HepG2 (cell line): ENCODE measurements at regions not wholly inside any gene's neighbourhood (a gene's known extent, or its start where the extent isn't known, plus 50 kb on each side); places are given as distances from the start of the nearest gene placed in this dataset.

Experiments used
- ATAC-seq: fragments of 200-7000 bp; cut with Tn5 transposase; 3 replicates; pipeline ENCODE4 v1.9.1; 2020; ENCODE audit warnings: mild to moderate bottlenecking, moderate library complexity
- BruUV-seq: library from RNA; stranded (reverse); fragments of 400-500 nt; replicated peaks from 2 replicates; lab custom pipeline; 2021; lab: Mats Ljungman, UMichigan
- CTCF ChIA-PET: fragments of 300-600 bp; formaldehyde crosslinking; extraction: SDS; loops from one replicate; lab custom pipeline; 2021; ENCODE audit warnings: low total read pairs, inconsistent platforms, low intra/inter-chr PET ratio; lab: Yijun Ruan, JAX
- POLR2A ChIA-PET: fragments of 350-600 bp; sonication (Branson Sonifier 250); formaldehyde crosslinking; loops from one replicate; lab custom pipeline; 2020; ENCODE audit warnings: antibody characterized with exemption, inconsistent platforms; lab: Yijun Ruan, JAX
- DNase-seq: peaks from one replicate; pipeline ENCODE4 v3.0.0-alpha.2; 2015; ENCODE audit warnings: low spot score
- FAIRE-seq: peaks from 3 replicates; lab custom pipeline; 2011; peaks lifted over from hg19 to GRCh38; lab: Jason Lieb, UNC
- H2AFZ ChIP-seq: one replicate; pipeline ENCODE4 v1.6.1; 2011; ENCODE audit warnings: low read length, inconsistent platforms
- H3K27ac ChIP-seq: fragments of 300-600 bp; 3 replicates; pipeline ENCODE4 v1.8.0; 2011; ENCODE audit warnings: mixed run types, mild to moderate bottlenecking, mixed read lengths, low read length, inconsistent platforms; ENCODE audit not compliant: insufficient read depth; ENCODE audit errors: extremely low read length
- H3K27me3 ChIP-seq, 2 experiments: fragments of 200-600 bp in 1 of 2; 2 replicates in 1 of 2; 3 replicates in 1 of 2; pipeline versions ENCODE4 v1.6.0 to v1.8.0; 2011; ENCODE audit warnings: low read length in 2 of 2, mild to moderate bottlenecking in 2 of 2, moderate library complexity in 2 of 2, inconsistent platforms in 1 of 2; ENCODE audit not compliant: insufficient read depth in 2 of 2, control insufficient read depth in 1 of 2
- H3K36me3 ChIP-seq, 2 experiments: fragments of 200-600 bp in 1 of 2; replicated peaks in 1 of 2; 2 replicates in 1 of 2; 3 replicates in 1 of 2; pipeline versions ENCODE4 v1.5.1 to v1.8.0; 2011; ENCODE audit warnings: low read length in 2 of 2, inconsistent platforms in 1 of 2; ENCODE audit not compliant: insufficient read depth in 2 of 2, control insufficient read depth in 1 of 2
- H3K4me1 ChIP-seq: 2 replicates; pipeline ENCODE4 v1.5.1; 2012; ENCODE audit warnings: low read length, inconsistent platforms; ENCODE audit not compliant: insufficient read depth
- H3K4me2 ChIP-seq: 2 replicates; pipeline ENCODE4 v1.6.0; 2011; ENCODE audit warnings: low read depth, low read length, inconsistent platforms
- H3K4me3 ChIP-seq, 3 experiments: fragments of 200-600 bp in 1 of 3; sonication (generic), shearing (Covaris generic) in 1 of 3; replicated peaks in 1 of 3; 2 replicates each; pipeline ENCODE4 v1.5.1; 2011 to 2016; ENCODE audit warnings: low read length in 3 of 3, inconsistent platforms in 2 of 3, low read depth in 2 of 3, mild to moderate bottlenecking in 2 of 3, control low read depth in 1 of 3, mixed read lengths in 1 of 3; ENCODE audit not compliant: insufficient read depth in 1 of 3
- H3K79me2 ChIP-seq: one replicate; pipeline ENCODE4 v1.6.1; 2011; ENCODE audit warnings: low read length, inconsistent platforms; ENCODE audit not compliant: insufficient read depth
- H3K9ac ChIP-seq: 2 replicates; pipeline ENCODE4 v1.6.0; 2011; ENCODE audit warnings: mild to moderate bottlenecking, low read depth, low read length, inconsistent platforms; ENCODE audit not compliant: insufficient read depth
- H3K9me3 ChIP-seq: 2 replicates; pipeline ENCODE4 v1.5.1; 2012; ENCODE audit warnings: mild to moderate bottlenecking, low read length
- H4K20me1 ChIP-seq: 2 replicates; pipeline ENCODE4 v1.6.0; 2011; ENCODE audit warnings: inconsistent platforms, mild to moderate bottlenecking, low read length, moderate library complexity; ENCODE audit not compliant: insufficient read depth
- HNF4A ChIP-seq: sonication (generic); formaldehyde crosslinking; IDR thresholded peaks from 2 replicates; pipeline ENCODE4 v1.4.0; 2020; ENCODE audit warnings: missing genetic modification reagents
- NPAS2 ChIP-seq: sonication (generic); formaldehyde crosslinking; IDR thresholded peaks from 2 replicates; pipeline ENCODE4 v1.8.0; 2022; ENCODE audit warnings: mild to moderate bottlenecking, missing genetic modification reagents, borderline replicate concordance
- PLRG1 ChIP-seq: fragments of 450-650 bp; conservative IDR thresholded peaks from 2 replicates; pipeline ENCODE4 v1.6.1; 2016
- POLR2A ChIP-seq, 2 experiments: IDR thresholded peaks; 2 replicates each; pipeline ENCODE4 v1.6.1; 2011; ENCODE audit warnings: low read depth in 2 of 2, low read length in 2 of 2, mild to moderate bottlenecking in 1 of 2, moderate library complexity in 1 of 2; ENCODE audit not compliant: insufficient read depth in 1 of 2
- SATB2 ChIP-seq: sonication (generic); formaldehyde crosslinking; IDR thresholded peaks from 2 replicates; pipeline ENCODE4 v1.5.0; 2020; ENCODE audit warnings: missing genetic modification reagents
- SIN3A ChIP-seq: IDR thresholded peaks from 2 replicates; pipeline ENCODE4 v1.6.1; 2011; ENCODE audit warnings: low read depth, mild to moderate bottlenecking, control low read depth, low read length, borderline replicate concordance
- SMARCC2 ChIP-seq: fragments of 450-650 bp; IDR thresholded peaks from 2 replicates; pipeline ENCODE4 v1.6.1; 2017; ENCODE audit warnings: antibody characterized with exemption, mild to moderate bottlenecking
- TBL1XR1 ChIP-seq: fragments of 150-350 bp; IDR thresholded peaks from 2 replicates; pipeline ENCODE4 v1.6.1; 2014; ENCODE audit warnings: borderline replicate concordance, low read length; ENCODE audit not compliant: partially characterized antibody
- ZBTB49 ChIP-seq: sonication (generic); formaldehyde crosslinking; IDR thresholded peaks from 2 replicates; pipeline ENCODE4 v1.4.0; 2020; ENCODE audit warnings: missing genetic modification reagents, borderline replicate concordance
- ZFP1 ChIP-seq: IDR thresholded peaks from 2 replicates; pipeline ENCODE4 v1.6.1; 2016
- ZNF18 ChIP-seq: sonication (generic); formaldehyde crosslinking; IDR thresholded peaks from 2 replicates; pipeline ENCODE4 v1.8.0; 2022; ENCODE audit warnings: mild to moderate bottlenecking, missing genetic modification reagents; ENCODE audit not compliant: insufficient replicate concordance
- ZNF441 ChIP-seq: sonication (generic); formaldehyde crosslinking; IDR thresholded peaks from 2 replicates; pipeline ENCODE4 v1.7.0; 2021; ENCODE audit warnings: missing genetic modification reagents, borderline replicate concordance
- ZNF577 ChIP-seq: sonication (generic); formaldehyde crosslinking; IDR thresholded peaks from 2 replicates; pipeline ENCODE4 v1.4.0; 2020; ENCODE audit warnings: mild to moderate bottlenecking, low read depth, missing genetic modification reagents, borderline replicate concordance
- ZSCAN12 ChIP-seq: sonication (generic); formaldehyde crosslinking; IDR thresholded peaks from 2 replicates; pipeline ENCODE4 v1.9.0; 2021; ENCODE audit warnings: mild to moderate bottlenecking, missing genetic modification reagents
- WGBS: methylation state at CpG from one replicate; pipeline ENCODE4 v1.1.6; 2017; ENCODE audit warnings: low lambda C conversion rate; 5-methylcytosine and 5-hydroxymethylcytosine counted together
- in situ Hi-C: cut with HindIII; loops from 2 replicates; pipeline ENCODE4 v1.10.0; 2017; ENCODE audit warnings: low pct_unique_long_range_greater_than_20kb; ENCODE audit not compliant: extremely low pct_ligation_motif_present
- intact Hi-C: fragments of 100-400 bp; cut with micrococcal nuclease; formaldehyde crosslinking; loops from one replicate; pipeline ENCODE4 v1.10.0; 2022; ENCODE audit not compliant: unreplicated experiment
- TF ChIP-seq, protein P1 (sequence below): sonication (generic); formaldehyde crosslinking; IDR thresholded peaks from 2 replicates; pipeline ENCODE4 v1.8.1; 2022; ENCODE audit warnings: low read depth, mild to moderate bottlenecking, missing genetic modification reagents

DNA sequence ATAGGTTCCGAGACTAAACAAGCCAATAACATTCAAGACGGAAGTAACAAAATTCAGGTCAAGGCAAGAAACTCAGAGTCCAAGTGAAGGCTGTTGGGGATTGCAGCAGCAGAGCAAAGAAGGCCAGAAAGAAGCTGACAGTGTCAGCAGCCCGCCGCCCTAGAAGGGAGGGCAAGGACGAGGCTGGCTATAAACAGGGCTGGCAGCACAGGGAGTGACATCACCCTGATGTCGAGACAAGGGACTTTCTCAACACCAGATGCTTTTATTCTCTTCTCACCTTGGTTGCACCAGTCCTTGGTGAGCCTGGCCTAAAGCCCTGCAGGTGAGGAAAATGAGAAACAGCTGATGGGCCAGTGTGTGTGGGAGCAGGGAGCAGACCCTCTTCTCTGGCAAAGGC lies 687.7 kb upstream of the NRP1 start (continued):
- no peak for TF ChIP-seq ZNF18 (CRISPR knock-in tag)
- TF ChIP-seq PLRG1, result no peak
- no peak for TF ChIP-seq ZNF577 (CRISPR knock-in tag)
- no peak for TF ChIP-seq ZSCAN12
- no peak for TF ChIP-seq SIN3A
- TF ChIP-seq POLR2A (IDR thresholded peaks at IDR 0.05; ENCODE audit: insufficient read depth in 1 of 2, low read depth in 2 of 2, low read length in 2 of 2), result no peak
- TF ChIP-seq ZFP1, result no peak
- no peak for TF ChIP-seq HNF4A

GRCh38 chr10:34018784-34019183 lies 684.3 kb upstream of the NRP1 start:
- no peak for TF ChIP-seq ZNF441
- TF ChIP-seq, protein P1, sequence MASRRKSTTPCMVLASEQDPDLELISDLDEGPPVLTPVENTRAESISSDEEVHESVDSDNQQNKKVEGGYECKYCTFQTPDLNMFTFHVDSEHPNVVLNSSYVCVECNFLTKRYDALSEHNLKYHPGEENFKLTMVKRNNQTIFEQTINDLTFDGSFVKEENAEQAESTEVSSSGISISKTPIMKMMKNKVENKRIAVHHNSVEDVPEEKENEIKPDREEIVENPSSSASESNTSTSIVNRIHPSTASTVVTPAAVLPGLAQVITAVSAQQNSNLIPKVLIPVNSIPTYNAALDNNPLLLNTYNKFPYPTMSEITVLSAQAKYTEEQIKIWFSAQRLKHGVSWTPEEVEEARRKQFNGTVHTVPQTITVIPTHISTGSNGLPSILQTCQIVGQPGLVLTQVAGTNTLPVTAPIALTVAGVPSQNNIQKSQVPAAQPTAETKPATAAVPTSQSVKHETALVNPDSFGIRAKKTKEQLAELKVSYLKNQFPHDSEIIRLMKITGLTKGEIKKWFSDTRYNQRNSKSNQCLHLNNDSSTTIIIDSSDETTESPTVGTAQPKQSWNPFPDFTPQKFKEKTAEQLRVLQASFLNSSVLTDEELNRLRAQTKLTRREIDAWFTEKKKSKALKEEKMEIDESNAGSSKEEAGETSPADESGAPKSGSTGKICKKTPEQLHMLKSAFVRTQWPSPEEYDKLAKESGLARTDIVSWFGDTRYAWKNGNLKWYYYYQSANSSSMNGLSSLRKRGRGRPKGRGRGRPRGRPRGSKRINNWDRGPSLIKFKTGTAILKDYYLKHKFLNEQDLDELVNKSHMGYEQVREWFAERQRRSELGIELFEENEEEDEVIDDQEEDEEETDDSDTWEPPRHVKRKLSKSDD (CRISPR knock-in tag), result no peak
- TF ChIP-seq SMARCC2, result no peak
- no peak for TF ChIP-seq TBL1XR1
- no peak for TF ChIP-seq ZBTB49
- no peak for TF ChIP-seq NPAS2 (CRISPR knock-in tag)
- no peak for TF ChIP-seq SATB2 (CRISPR knock-in tag)
- Histone ChIP-seq H3K27me3 (no peaks in the 10 kb centered on the region), H3K4me3 (no peak overlapping the region), H3K4me1 (no peaks in the 10 kb centered on the region), H3K9ac (no peak overlapping the region), H3K36me3 (no peaks in the 10 kb centered on the region), H2AFZ (no peak overlapping the region), H3K9me3 (no peaks in the 10 kb centered on the region), H4K20me1 (no peaks in the 10 kb centered on the region), H3K79me2 (no peaks in the 10 kb centered on the region), H3K27ac (no peak overlapping the region), H3K4me2 (no peak overlapping the region)
- intact Hi-C loops (no loop called here), in situ Hi-C loops (no loop called here)
- ChIA-PET POLR2A (no interaction called here), CTCF (no interaction called here)
- ATAC-seq (no peak), DNase-seq (no peak), FAIRE-seq (no peak)
- 25% methylated on average over 1 of the region's 1 CpG for WGBS
- BruUV-seq, result no TSS peak
